ENCODE measurements at regions not wholly inside any gene's neighbourhood (a gene's known extent, or its start where the extent isn't known, plus 50 kb on each side); places are given as distances from the start of the nearest gene placed in this dataset.
A peak's percentile ranks its signal among the peaks of the same experiment; 100 is the strongest.

DNA sequence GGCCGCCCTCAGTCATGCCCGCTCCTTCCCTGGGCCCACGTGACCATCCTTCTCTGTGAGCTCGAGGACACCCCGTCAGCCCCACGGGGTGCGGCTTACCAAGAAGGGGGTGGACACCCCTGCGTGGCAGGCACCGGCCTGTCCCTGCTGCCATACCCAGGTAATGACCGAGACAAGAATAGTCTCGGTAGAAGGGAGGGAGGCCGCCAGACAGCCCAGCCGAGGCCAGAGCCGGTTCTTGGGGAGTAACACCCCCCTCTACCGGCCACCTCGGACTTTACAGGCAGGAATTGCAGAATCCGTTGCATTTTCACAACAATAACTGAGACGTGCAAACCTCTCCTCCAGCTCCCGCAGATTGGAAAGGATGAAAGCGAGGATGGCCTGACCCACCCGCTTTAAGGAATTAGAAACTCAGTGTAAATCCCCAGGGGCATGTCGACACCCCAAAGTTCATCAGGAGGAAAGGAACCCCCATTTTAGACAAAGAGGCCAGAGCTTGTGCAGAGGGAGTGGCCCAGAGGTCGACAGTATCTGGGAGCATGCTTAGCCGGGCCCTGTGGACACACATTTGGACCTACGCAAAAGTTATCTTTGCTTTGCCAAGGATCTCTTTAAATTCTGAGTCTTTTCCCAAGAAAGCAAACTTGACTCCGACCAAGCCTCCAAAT lies 60.1 kb upstream of the GLI2 start (continued):
- TF ChIP-seq, protein P1, sequence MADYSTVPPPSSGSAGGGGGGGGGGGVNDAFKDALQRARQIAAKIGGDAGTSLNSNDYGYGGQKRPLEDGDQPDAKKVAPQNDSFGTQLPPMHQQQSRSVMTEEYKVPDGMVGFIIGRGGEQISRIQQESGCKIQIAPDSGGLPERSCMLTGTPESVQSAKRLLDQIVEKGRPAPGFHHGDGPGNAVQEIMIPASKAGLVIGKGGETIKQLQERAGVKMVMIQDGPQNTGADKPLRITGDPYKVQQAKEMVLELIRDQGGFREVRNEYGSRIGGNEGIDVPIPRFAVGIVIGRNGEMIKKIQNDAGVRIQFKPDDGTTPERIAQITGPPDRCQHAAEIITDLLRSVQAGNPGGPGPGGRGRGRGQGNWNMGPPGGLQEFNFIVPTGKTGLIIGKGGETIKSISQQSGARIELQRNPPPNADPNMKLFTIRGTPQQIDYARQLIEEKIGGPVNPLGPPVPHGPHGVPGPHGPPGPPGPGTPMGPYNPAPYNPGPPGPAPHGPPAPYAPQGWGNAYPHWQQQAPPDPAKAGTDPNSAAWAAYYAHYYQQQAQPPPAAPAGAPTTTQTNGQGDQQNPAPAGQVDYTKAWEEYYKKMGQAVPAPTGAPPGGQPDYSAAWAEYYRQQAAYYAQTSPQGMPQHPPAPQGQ (CRISPR knock-in tag; IDR thresholded peaks at IDR 0.05; ENCODE audit: borderline replicate concordance) = no peak
- no peak for TF ChIP-seq ZKSCAN8 (CRISPR knock-in tag; IDR thresholded peaks at IDR 0.05; ENCODE audit: borderline replicate concordance)
- TF ChIP-seq, protein P2, sequence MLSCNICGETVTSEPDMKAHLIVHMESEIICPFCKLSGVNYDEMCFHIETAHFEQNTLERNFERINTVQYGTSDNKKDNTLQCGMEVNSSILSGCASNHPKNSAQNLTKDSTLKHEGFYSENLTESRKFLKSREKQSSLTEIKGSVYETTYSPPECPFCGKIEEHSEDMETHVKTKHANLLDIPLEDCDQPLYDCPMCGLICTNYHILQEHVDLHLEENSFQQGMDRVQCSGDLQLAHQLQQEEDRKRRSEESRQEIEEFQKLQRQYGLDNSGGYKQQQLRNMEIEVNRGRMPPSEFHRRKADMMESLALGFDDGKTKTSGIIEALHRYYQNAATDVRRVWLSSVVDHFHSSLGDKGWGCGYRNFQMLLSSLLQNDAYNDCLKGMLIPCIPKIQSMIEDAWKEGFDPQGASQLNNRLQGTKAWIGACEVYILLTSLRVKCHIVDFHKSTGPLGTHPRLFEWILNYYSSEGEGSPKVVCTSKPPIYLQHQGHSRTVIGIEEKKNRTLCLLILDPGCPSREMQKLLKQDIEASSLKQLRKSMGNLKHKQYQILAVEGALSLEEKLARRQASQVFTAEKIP (CRISPR knock-in tag; IDR thresholded peaks at IDR 0.05; ENCODE audit: borderline replicate concordance) = no peak
- TF ChIP-seq ZNF484 (CRISPR knock-in tag; IDR thresholded peaks at IDR 0.05; ENCODE audit: borderline replicate concordance, low read depth) = no peak
- TF ChIP-seq KDM6A (CRISPR knock-in tag; IDR thresholded peaks at IDR 0.05; ENCODE audit: low read depth) = no peak
- TF ChIP-seq ZBTB7B (CRISPR knock-in tag; IDR thresholded peaks at IDR 0.05) = no peak
- no peak for TF ChIP-seq NONO (IDR thresholded peaks at IDR 0.05)
- no peak for TF ChIP-seq NONO (CRISPR knock-in tag; conservative IDR thresholded peaks at IDR 0.05)
- TF ChIP-seq, protein P3, sequence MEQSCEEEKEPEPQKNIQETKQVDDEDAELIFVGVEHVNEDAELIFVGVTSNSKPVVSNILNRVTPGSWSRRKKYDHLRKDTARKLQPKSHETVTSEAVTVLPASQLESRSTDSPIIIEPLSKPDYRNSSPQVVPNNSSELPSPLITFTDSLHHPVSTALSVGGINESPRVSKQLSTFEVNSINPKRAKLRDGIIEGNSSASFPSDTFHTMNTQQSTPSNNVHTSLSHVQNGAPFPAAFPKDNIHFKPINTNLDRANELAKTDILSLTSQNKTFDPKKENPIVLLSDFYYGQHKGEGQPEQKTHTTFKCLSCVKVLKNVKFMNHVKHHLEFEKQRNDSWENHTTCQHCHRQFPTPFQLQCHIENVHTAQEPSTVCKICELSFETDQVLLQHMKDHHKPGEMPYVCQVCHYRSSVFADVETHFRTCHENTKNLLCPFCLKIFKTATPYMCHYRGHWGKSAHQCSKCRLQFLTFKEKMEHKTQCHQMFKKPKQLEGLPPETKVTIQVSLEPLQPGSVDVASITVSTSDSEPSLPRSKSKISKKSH (CRISPR knock-in tag; IDR thresholded peaks at IDR 0.05; ENCODE audit: borderline replicate concordance) = no peak
- TF ChIP-seq IKZF4 (CRISPR knock-in tag; IDR thresholded peaks at IDR 0.05; ENCODE audit: borderline replicate concordance, low read depth, not compliant biosample characterization) = no peak
- TF ChIP-seq ZSCAN20 (CRISPR knock-in tag; IDR thresholded peaks at IDR 0.05; ENCODE audit: borderline replicate concordance) = no peak
- TF ChIP-seq TAF15 (IDR thresholded peaks at IDR 0.05; ENCODE audit: low read depth, low read length, poor library complexity, severe bottlenecking) = no peak
- peak; percentile 51 for TF ChIP-seq SMC3 (IDR thresholded peaks at IDR 0.05; ENCODE audit: low read length)
- no peak for TF ChIP-seq MZF1 (CRISPR knock-in tag; IDR thresholded peaks at IDR 0.05; ENCODE audit: borderline replicate concordance)
- TF ChIP-seq, protein P4, sequence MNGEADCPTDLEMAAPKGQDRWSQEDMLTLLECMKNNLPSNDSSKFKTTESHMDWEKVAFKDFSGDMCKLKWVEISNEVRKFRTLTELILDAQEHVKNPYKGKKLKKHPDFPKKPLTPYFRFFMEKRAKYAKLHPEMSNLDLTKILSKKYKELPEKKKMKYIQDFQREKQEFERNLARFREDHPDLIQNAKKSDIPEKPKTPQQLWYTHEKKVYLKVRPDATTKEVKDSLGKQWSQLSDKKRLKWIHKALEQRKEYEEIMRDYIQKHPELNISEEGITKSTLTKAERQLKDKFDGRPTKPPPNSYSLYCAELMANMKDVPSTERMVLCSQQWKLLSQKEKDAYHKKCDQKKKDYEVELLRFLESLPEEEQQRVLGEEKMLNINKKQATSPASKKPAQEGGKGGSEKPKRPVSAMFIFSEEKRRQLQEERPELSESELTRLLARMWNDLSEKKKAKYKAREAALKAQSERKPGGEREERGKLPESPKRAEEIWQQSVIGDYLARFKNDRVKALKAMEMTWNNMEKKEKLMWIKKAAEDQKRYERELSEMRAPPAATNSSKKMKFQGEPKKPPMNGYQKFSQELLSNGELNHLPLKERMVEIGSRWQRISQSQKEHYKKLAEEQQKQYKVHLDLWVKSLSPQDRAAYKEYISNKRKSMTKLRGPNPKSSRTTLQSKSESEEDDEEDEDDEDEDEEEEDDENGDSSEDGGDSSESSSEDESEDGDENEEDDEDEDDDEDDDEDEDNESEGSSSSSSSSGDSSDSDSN (CRISPR knock-in tag; IDR thresholded peaks at IDR 0.05) = no peak
- TF ChIP-seq ZNF720 (CRISPR knock-in tag; IDR thresholded peaks at IDR 0.05) = 0 out of 2 replicates have a peak, but pooled peaks have one; percentile 13
- TF ChIP-seq AGO2 (optimal IDR thresholded peaks at IDR 0.05; ENCODE audit: low read depth, low read length) = no peak
- no peak for TF ChIP-seq NAIF1 (CRISPR knock-in tag; IDR thresholded peaks at IDR 0.05; ENCODE audit: borderline replicate concordance)
- TF ChIP-seq ZNF549 (CRISPR knock-in tag; IDR thresholded peaks at IDR 0.05) = no peak
- no peak for TF ChIP-seq PAF1 (CRISPR knock-in tag; IDR thresholded peaks at IDR 0.05)
- TF ChIP-seq NCOA1 (CRISPR knock-in tag; IDR thresholded peaks at IDR 0.05) = no peak
- no peak for TF ChIP-seq MEIS1 (CRISPR knock-in tag; IDR thresholded peaks at IDR 0.05; ENCODE audit: borderline replicate concordance)
